ENCODE measurements at regions not wholly inside any gene's neighbourhood (a gene's known extent, or its start where the extent isn't known, plus 50 kb on each side); places are given as distances from the start of the nearest gene placed in this dataset.

DNA sequence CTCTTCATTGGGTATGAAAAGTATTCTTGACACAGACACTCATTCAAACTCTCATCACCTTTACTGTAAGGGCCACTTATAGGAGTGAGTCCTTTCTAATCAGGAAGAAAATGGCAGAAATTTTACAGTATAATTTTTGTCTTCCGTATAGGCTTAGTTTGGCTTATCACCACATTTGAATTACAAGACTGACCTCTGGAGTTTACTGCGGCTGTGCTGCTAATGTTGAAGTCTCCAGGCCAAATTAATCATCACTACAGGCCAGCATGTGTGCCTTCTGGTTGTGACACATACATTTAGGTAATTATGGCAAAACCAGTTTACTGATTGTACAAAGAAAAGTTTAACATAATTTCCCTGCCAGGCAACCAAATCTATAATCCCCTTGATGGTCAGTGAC is 753.6 kb upstream of the GCFC2 start:
- TF ChIP-seq, protein P1, sequence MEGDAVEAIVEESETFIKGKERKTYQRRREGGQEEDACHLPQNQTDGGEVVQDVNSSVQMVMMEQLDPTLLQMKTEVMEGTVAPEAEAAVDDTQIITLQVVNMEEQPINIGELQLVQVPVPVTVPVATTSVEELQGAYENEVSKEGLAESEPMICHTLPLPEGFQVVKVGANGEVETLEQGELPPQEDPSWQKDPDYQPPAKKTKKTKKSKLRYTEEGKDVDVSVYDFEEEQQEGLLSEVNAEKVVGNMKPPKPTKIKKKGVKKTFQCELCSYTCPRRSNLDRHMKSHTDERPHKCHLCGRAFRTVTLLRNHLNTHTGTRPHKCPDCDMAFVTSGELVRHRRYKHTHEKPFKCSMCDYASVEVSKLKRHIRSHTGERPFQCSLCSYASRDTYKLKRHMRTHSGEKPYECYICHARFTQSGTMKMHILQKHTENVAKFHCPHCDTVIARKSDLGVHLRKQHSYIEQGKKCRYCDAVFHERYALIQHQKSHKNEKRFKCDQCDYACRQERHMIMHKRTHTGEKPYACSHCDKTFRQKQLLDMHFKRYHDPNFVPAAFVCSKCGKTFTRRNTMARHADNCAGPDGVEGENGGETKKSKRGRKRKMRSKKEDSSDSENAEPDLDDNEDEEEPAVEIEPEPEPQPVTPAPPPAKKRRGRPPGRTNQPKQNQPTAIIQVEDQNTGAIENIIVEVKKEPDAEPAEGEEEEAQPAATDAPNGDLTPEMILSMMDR (IDR thresholded peaks at IDR 0.05): no peak
- TF ChIP-seq POLR2A (IDR thresholded peaks at IDR 0.05) (no peak), POLR2AphosphoS5 (IDR thresholded peaks at IDR 0.05) (no peak)
